ENCODE measurements at regions not wholly inside any gene's neighbourhood (a gene's known extent, or its start where the extent isn't known, plus 50 kb on each side); places are given as distances from the start of the nearest gene placed in this dataset.

DNA sequence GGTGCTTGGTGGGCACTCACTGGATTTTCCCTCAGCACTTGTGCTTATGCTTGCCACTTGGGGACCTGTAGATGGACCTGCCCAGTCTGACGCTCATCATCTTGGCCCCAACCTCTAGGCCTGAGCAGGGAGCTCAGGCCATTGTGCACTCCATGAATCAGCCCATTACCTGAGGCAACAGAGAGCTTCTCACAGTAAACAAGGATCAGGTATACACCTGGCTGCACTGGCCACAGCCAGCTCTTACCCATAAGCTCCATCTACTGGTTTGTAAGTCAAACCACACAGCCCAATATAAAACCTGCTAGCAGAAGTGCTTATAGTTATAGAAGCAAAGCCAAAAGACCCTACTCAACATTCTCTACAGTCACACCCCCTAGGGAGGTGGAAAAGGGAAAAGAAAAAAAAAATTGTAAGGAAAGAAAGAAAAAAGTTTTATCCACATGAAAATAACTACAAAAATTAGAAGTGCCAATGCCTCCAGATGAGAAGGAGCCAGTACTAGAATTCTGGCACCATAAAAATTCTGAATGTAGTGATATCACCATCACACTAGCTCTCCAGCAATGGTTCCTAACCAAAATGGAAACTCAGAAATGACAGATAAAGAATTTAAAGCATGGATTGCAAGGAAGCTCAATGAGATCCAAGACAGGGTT, 87.8 kb upstream of the CDH5 start:
- H2AK9ac ChIP-seq (replicated peaks; ENCODE audit: low read depth, low read length, poor library complexity), result no peak overlapping the region
- ATAC-seq (ENCODE audit: low read depth) (no peak), DNase-seq (no peak)
- H2BK120ac ChIP-seq (ENCODE audit: low read depth, low read length), result no peak overlapping the region
- no peaks in the 10 kb centered on the region for H3K36me3 ChIP-seq (ENCODE audit: control insufficient read depth, insufficient read depth, low read length)
- H2BK20ac ChIP-seq (ENCODE audit: low read depth, low read length), result no peak overlapping the region
- H4K91ac ChIP-seq (ENCODE audit: insufficient read depth, low read depth, low read length), result no peak overlapping the region
- no peak overlapping the region for H3K18ac ChIP-seq (ENCODE audit: low read depth, low read length)
- H3K4me2 ChIP-seq (ENCODE audit: low read depth, low read length), result no peak overlapping the region
- H3K14ac ChIP-seq (replicated peaks; ENCODE audit: low read depth, low read length), result no peak overlapping the region
- no peak overlapping the region for H3K56ac ChIP-seq (ENCODE audit: extremely low read depth, insufficient read depth, low read length)
- no peak overlapping the region for H3K23ac ChIP-seq (ENCODE audit: low read depth, low read length)
- no peak overlapping the region for H2BK5ac ChIP-seq (ENCODE audit: low read depth, low read length, poor library complexity, severe bottlenecking)
- no TSS peak for BruUV-seq (replicated peaks)
- CTCF ChIA-PET, result interaction anchor here (1.0 kb wide), 1 partner anchor 11 kb away, joined by 3 read pairs; no protein-coding TSS in a partner anchor
- no peaks in the 10 kb centered on the region for H3K79me1 ChIP-seq (ENCODE audit: low read depth in 1 of 2, low read length in 2 of 2)
- H3K4me3 ChIP-seq (ENCODE audit: insufficient read depth, low read depth, low read length), result no peak overlapping the region
- H3K9me1 ChIP-seq (ENCODE audit: insufficient read depth, low read length), result peaks cover 2% of the 10 kb centered on the region; the same call in 1 of the 2 replicates
- H3K27me3 ChIP-seq (ENCODE audit: control insufficient read depth, insufficient read depth, low read length), result peaks cover 2% of the 10 kb centered on the region; the same call in 1 of the 2 replicates
- intact Hi-C loops (cut with micrococcal nuclease), result loop anchor here (5.0 to 10.0 kb wide), 3 partner anchors 204 to 944 kb away; no protein-coding TSS in a partner anchor
- H2AFZ ChIP-seq (replicated peaks; ENCODE audit: low read length, poor library complexity), result no peak overlapping the region
- in situ Hi-C loops (cut with MboI; ENCODE audit: low sequenced_read_pairs), result no loop called here
- no peak overlapping the region for H4K5ac ChIP-seq (ENCODE audit: low read depth, low read length)
- H3K27ac ChIP-seq (ENCODE audit: insufficient read depth, low read length), result no peak overlapping the region
- H3K4ac ChIP-seq (ENCODE audit: low read depth, low read length), result no peak overlapping the region
- TF ChIP-seq USF2 (IDR thresholded peaks at IDR 0.05; ENCODE audit: low read depth, low read length) (no peak), RCOR1 (IDR thresholded peaks at IDR 0.05; ENCODE audit: insufficient replicate concordance, low read length) (no peak), RFX5 (IDR thresholded peaks at IDR 0.05; ENCODE audit: low read depth, low read length) (no peak), FOS (IDR thresholded peaks at IDR 0.05; ENCODE audit: low read depth, low read length) (no peak), MAFK (IDR thresholded peaks at IDR 0.05; ENCODE audit: low read depth, low read length) (no peak), POLR2A (IDR thresholded peaks at IDR 0.05; ENCODE audit: low read depth, low read length) (no peak), SMC3 (IDR thresholded peaks at IDR 0.05; ENCODE audit: low read depth, low read length) (no peak), BHLHE40 (IDR thresholded peaks at IDR 0.05; ENCODE audit: low read depth, low read length) (no peak), CEBPB (IDR thresholded peaks at IDR 0.05; ENCODE audit: low read depth, low read length) (no peak), CHD1 (IDR thresholded peaks at IDR 0.05; ENCODE audit: low read depth, low read length) (no peak), MAZ (IDR thresholded peaks at IDR 0.05; ENCODE audit: borderline replicate concordance, low read depth, low read length) (no peak), NFE2L2 (IDR thresholded peaks at IDR 0.05; ENCODE audit: low read depth, low read length) (no peak), MXI1 (IDR thresholded peaks at IDR 0.05; ENCODE audit: borderline replicate concordance, low read depth, low read length) (no peak)
- TF ChIP-seq, protein P1, sequence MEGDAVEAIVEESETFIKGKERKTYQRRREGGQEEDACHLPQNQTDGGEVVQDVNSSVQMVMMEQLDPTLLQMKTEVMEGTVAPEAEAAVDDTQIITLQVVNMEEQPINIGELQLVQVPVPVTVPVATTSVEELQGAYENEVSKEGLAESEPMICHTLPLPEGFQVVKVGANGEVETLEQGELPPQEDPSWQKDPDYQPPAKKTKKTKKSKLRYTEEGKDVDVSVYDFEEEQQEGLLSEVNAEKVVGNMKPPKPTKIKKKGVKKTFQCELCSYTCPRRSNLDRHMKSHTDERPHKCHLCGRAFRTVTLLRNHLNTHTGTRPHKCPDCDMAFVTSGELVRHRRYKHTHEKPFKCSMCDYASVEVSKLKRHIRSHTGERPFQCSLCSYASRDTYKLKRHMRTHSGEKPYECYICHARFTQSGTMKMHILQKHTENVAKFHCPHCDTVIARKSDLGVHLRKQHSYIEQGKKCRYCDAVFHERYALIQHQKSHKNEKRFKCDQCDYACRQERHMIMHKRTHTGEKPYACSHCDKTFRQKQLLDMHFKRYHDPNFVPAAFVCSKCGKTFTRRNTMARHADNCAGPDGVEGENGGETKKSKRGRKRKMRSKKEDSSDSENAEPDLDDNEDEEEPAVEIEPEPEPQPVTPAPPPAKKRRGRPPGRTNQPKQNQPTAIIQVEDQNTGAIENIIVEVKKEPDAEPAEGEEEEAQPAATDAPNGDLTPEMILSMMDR (conservative IDR thresholded peaks at IDR 0.05; ENCODE audit: low read depth, low read length), result no peak
- no peaks in the 10 kb centered on the region; the same call in 1 of the 2 replicates for H3K4me1 ChIP-seq (ENCODE audit: control insufficient read depth, insufficient read depth, low read length)
- 75% methylated on average over 1 of the region's 1 CpG; no CpG with 5 or more reads in 1 of the 2 experiments for WGBS, 2 experiments (ENCODE audit: extremely low coverage in 2 of 2, insufficient read length in 1 of 2)
- no peaks in the 10 kb centered on the region; the same call in 1 of the 2 replicates for H3K9me3 ChIP-seq (ENCODE audit: control insufficient read depth, insufficient read depth, low read length)
- POLR2A ChIA-PET (ENCODE audit: unreplicated experiment), result no interaction called here
- H4K8ac ChIP-seq (ENCODE audit: low read depth in 2 of 2, low read length in 2 of 2), result no peak overlapping the region
- no peak overlapping the region for H3K9ac ChIP-seq (ENCODE audit: low read depth, low read length)
- no peaks in the 10 kb centered on the region for H4K20me1 ChIP-seq (ENCODE audit: insufficient read depth, low read length)
- dilution Hi-C loops (cut with HindIII; ENCODE audit: low sequenced_read_pairs, unreplicated experiment), result no loop called here
- no peak overlapping the region for H2BK15ac ChIP-seq (ENCODE audit: low read depth, low read length)
- H2AK5ac ChIP-seq (ENCODE audit: low read depth, low read length), result no peak overlapping the region
